ENCODE measurements at regions not wholly inside any gene's neighbourhood (a gene's known extent, or its start where the extent isn't known, plus 50 kb on each side); places are given as distances from the start of the nearest gene placed in this dataset.

GRCh38 chr2:79235135-79235534, 75.6 kb upstream of the REG3A start (continued):
- TF ChIP-seq RBFOX2 (IDR thresholded peaks at IDR 0.05; ENCODE audit: low read depth, low read length) (no peak), SMC3 (IDR thresholded peaks at IDR 0.05; ENCODE audit: low read length) (peak; percentile 57; the same call in 1 of the 2 replicates), MYNN (CRISPR knock-in tag; IDR thresholded peaks at IDR 0.05; ENCODE audit: low read depth) (no peak), STAG1 (CRISPR knock-in tag; IDR thresholded peaks at IDR 0.05) (peak; percentile 61; the same call in 1 of the 2 replicates), ZNF180 (CRISPR knock-in tag; IDR thresholded peaks at IDR 0.05; ENCODE audit: borderline replicate concordance, low read depth) (no peak), BORCS8-MEF2B (CRISPR knock-in tag; IDR thresholded peaks at IDR 0.05) (no peak), ZNF564 (CRISPR knock-in tag; IDR thresholded peaks at IDR 0.05) (no peak), ZNF121 (CRISPR knock-in tag; IDR thresholded peaks at IDR 0.05) (no peak), MEIS1 (CRISPR knock-in tag; IDR thresholded peaks at IDR 0.05; ENCODE audit: borderline replicate concordance) (no peak), ELF4 (CRISPR knock-in tag; IDR thresholded peaks at IDR 0.05; ENCODE audit: borderline replicate concordance) (no peak), ZNF782 (CRISPR knock-in tag; IDR thresholded peaks at IDR 0.05; ENCODE audit: borderline replicate concordance) (no peak)

- ATAC-seq (no peak), DNase-seq (ENCODE audit: low spot score) (no peak), FAIRE-seq (no peak)
- Histone ChIP-seq H2AFZ (ENCODE audit: low read length) (no peak overlapping the region), H3K9me3 (ENCODE audit: low read length) (no peaks in the 10 kb centered on the region), H3K27me3 (ENCODE audit: control insufficient read depth in 1 of 2, insufficient read depth in 2 of 2, low read length in 2 of 2) (no peaks in the 10 kb centered on the region), H3K4me2 (ENCODE audit: low read depth, low read length) (no peak overlapping the region), H3K79me2 (ENCODE audit: insufficient read depth, low read length) (no peaks in the 10 kb centered on the region), H3K27ac (ENCODE audit: extremely low read length, insufficient read depth, low read length) (no peak overlapping the region), H3K4me1 (ENCODE audit: insufficient read depth, low read length) (no peaks in the 10 kb centered on the region), H3K9ac (ENCODE audit: insufficient read depth, low read depth, low read length) (no peak overlapping the region), H3K4me3 (replicated peaks in 1 of 3; ENCODE audit: insufficient read depth in 1 of 3, low read depth in 2 of 3, low read length in 3 of 3) (no peak overlapping the region), H4K20me1 (ENCODE audit: insufficient read depth, low read length) (no peaks in the 10 kb centered on the region), H3K36me3 (replicated peaks in 1 of 2; ENCODE audit: control insufficient read depth in 1 of 2, insufficient read depth in 2 of 2, low read length in 2 of 2) (no peaks in the 10 kb centered on the region)
- intact Hi-C loops (cut with micrococcal nuclease; ENCODE audit: unreplicated experiment), result no loop called here
- BruUV-seq (replicated peaks), result no TSS peak
- ChIA-PET POLR2A (no interaction called here), CTCF (ENCODE audit: low intra/inter-chr PET ratio, low total read pairs) (no interaction called here)
- in situ Hi-C loops (cut with HindIII; ENCODE audit: extremely low pct_ligation_motif_present, low pct_unique_long_range_greater_than_20kb), result loop anchor here (5.0 kb wide), 1 partner anchor 639 kb away; no protein-coding TSS in a partner anchor
- TF ChIP-seq XBP1 (CRISPR knock-in tag; IDR thresholded peaks at IDR 0.05) (no peak), STAG1 (CRISPR knock-in tag; IDR thresholded peaks at IDR 0.05) (peak; percentile 21; the same call in 1 of the 2 replicates)
These were observed 64.0 kb upstream of the REG3A start for GRCh38 chr2:79223539-79223938.
